ENCODE measurements at regions not wholly inside any gene's neighbourhood (a gene's known extent, or its start where the extent isn't known, plus 50 kb on each side); places are given as distances from the start of the nearest gene placed in this dataset.
"Not testable (repeated sequence)": the region's sequence is repeated elsewhere in the genome, so short reads cannot be mapped to it uniquely, and the experiment has no call there.

- no peak for DNase-seq
Measured at GRCh38 chr4:31383767-31384166, 663.6 kb downstream of the PCDH7 start.

- no peak for DNase-seq
Measured at GRCh38 chr4:31390849-31391248, 670.7 kb downstream of the PCDH7 start.

- DNase-seq: no peak
Measured at GRCh38 chr4:31391976-31392375, 671.8 kb downstream of the PCDH7 start.

GRCh38 chr4:31392923-31393322, 672.8 kb downstream of the PCDH7 start:
- no peak for DNase-seq

GRCh38 chr4:31408121-31408520, 688.0 kb downstream of the PCDH7 start:
- no peak for DNase-seq

GRCh38 chr4:31411565-31411964, 691.4 kb downstream of the PCDH7 start:
- no peak for DNase-seq

GRCh38 chr4:31415629-31416028, 695.5 kb downstream of the PCDH7 start:
- no peak for DNase-seq

GRCh38 chr4:31416498-31416897, 696.3 kb downstream of the PCDH7 start:
- no peak for DNase-seq

- no peak for DNase-seq
Measured at GRCh38 chr4:31417040-31417439, 696.9 kb downstream of the PCDH7 start.

- no peak for DNase-seq
Measured at GRCh38 chr4:31422006-31422405, 701.8 kb downstream of the PCDH7 start.

GRCh38 chr4:31427691-31428090, 707.5 kb downstream of the PCDH7 start:
- no peak for DNase-seq

- no peak for DNase-seq
Measured at GRCh38 chr4:31442236-31442635, 722.1 kb downstream of the PCDH7 start.

- no peak for DNase-seq
Measured at GRCh38 chr4:31445526-31445925, 725.4 kb downstream of the PCDH7 start.

GRCh38 chr4:31455612-31456011, 735.4 kb downstream of the PCDH7 start:
- DNase-seq: no peak

- DNase-seq: no peak
Measured at GRCh38 chr4:31458813-31459212, 738.6 kb downstream of the PCDH7 start.

GRCh38 chr4:31461421-31461820, 741.3 kb downstream of the PCDH7 start:
- no peak for DNase-seq

- no peak for DNase-seq
Measured at GRCh38 chr4:31467781-31468180, 747.6 kb downstream of the PCDH7 start.

GRCh38 chr4:31474221-31474620, 754.1 kb downstream of the PCDH7 start:
- DNase-seq: no peak

- no peak for DNase-seq
Measured at GRCh38 chr4:31482691-31483090, 762.5 kb downstream of the PCDH7 start.

GRCh38 chr4:31499216-31499615, 779.0 kb downstream of the PCDH7 start:
- DNase-seq: not testable (repeated sequence)

- no peak for DNase-seq
Measured at GRCh38 chr4:31516520-31516919, 796.4 kb downstream of the PCDH7 start.

GRCh38 chr4:31518796-31519250, 798.7 kb downstream of the PCDH7 start:
- no peak for DNase-seq

- DNase-seq: no peak
Measured at GRCh38 chr4:31530555-31530954, 810.4 kb downstream of the PCDH7 start.

- DNase-seq: no peak
Measured at GRCh38 chr4:31538877-31539276, 818.7 kb downstream of the PCDH7 start.

- DNase-seq: no peak
Measured at GRCh38 chr4:31539284-31540069, 819.3 kb downstream of the PCDH7 start.

Data from left hindlimb (tissue), 1 donor.